ENCODE measurements at regions not wholly inside any gene's neighbourhood (a gene's known extent, or its start where the extent isn't known, plus 50 kb on each side); places are given as distances from the start of the nearest gene placed in this dataset.
A peak's percentile ranks its signal among the peaks of the same experiment; 100 is the strongest.
"Not testable (repeated sequence)": the region's sequence is repeated elsewhere in the genome, so short reads cannot be mapped to it uniquely, and the experiment has no call there.

GRCh38 chr6:21937466-21937865 lies 343.9 kb downstream of the SOX4 start:
- no peak for DNase-seq
- no peaks in the 10 kb centered on the region for H3K27me3 ChIP-seq (replicated peaks; ENCODE audit: insufficient read depth)
- H3K4me2 ChIP-seq (ENCODE audit: unreplicated experiment): no peak overlapping the region
- H3K4me3 ChIP-seq: no peak overlapping the region
- TF ChIP-seq EZH2 (IDR thresholded peaks at IDR 0.05; ENCODE audit: insufficient read depth, poor library complexity, severe bottlenecking): no peak
- TF ChIP-seq EZH2phosphoT487 (IDR thresholded peaks at IDR 0.05; ENCODE audit: insufficient read depth, low read depth): no peak
- H4K20me1 ChIP-seq (ENCODE audit: insufficient read depth): no peaks in the 10 kb centered on the region
- H3F3A ChIP-seq (ENCODE audit: insufficient read depth): peaks cover 22% of the 10 kb centered on the region
- peaks cover 20% of the 10 kb centered on the region for H3K4me1 ChIP-seq (ENCODE audit: insufficient read depth)
- in situ Hi-C loops (cut with MboI): loop anchor here (10.0 kb wide), 1 partner anchor 333 kb away; no protein-coding TSS in a partner anchor
- no peaks in the 10 kb centered on the region for H3K9me2 ChIP-seq (ENCODE audit: insufficient read depth)
- H3K36me3 ChIP-seq (ENCODE audit: low read depth): no peaks in the 10 kb centered on the region
- H2AFZ ChIP-seq: no peak overlapping the region
- H3K79me2 ChIP-seq (ENCODE audit: insufficient read depth): no peaks in the 10 kb centered on the region
- H3K9ac ChIP-seq: no peak overlapping the region
- H3K9me3 ChIP-seq (ENCODE audit: low read depth): no peaks in the 10 kb centered on the region
- H3K27ac ChIP-seq: no peak overlapping the region
- 97% methylated on average over 6 of the region's 6 CpGs for WGBS, 2 experiments (ENCODE audit: low coverage in 1 of 2, low lambda C conversion rate in 2 of 2, missing lambda C conversion rate in 2 of 2)

- H3K9ac ChIP-seq; H2AFZ ChIP-seq; DNase-seq; H3K4me2 ChIP-seq (ENCODE audit: unreplicated experiment); H3K79me2 ChIP-seq (ENCODE audit: insufficient read depth); H3K36me3 ChIP-seq (ENCODE audit: low read depth); H3K9me2 ChIP-seq (ENCODE audit: insufficient read depth); H3K27me3 ChIP-seq (replicated peaks; ENCODE audit: insufficient read depth); H3K9me3 ChIP-seq (ENCODE audit: low read depth); H3K4me3 ChIP-seq; H4K20me1 ChIP-seq (ENCODE audit: insufficient read depth); H3K27ac ChIP-seq: not testable (repeated sequence)
- peaks cover 33% of the 10 kb centered on the region for H3F3A ChIP-seq (ENCODE audit: insufficient read depth)
- in situ Hi-C loops (cut with MboI): loop anchor here (10.0 kb wide), 1 partner anchor 334 kb away; no protein-coding TSS in a partner anchor
- H3K4me1 ChIP-seq (ENCODE audit: insufficient read depth): peaks cover 31% of the 10 kb centered on the region
- WGBS, 2 experiments (ENCODE audit: low coverage in 1 of 2, low lambda C conversion rate in 2 of 2, missing lambda C conversion rate in 2 of 2): 94 to 95% methylated on average over 8 of the region's 8 CpGs
Observed at GRCh38 chr6:21939066-21939465, 345.5 kb downstream of the SOX4 start.

GRCh38 chr6:21941926-21942325 lies 348.4 kb downstream of the SOX4 start:
- no peak for DNase-seq
- in situ Hi-C loops (cut with MboI): no loop called here
- WGBS, 2 experiments (ENCODE audit: low coverage in 1 of 2, low lambda C conversion rate in 2 of 2, missing lambda C conversion rate in 2 of 2): 100% methylated on average over 1 of the region's 1 CpG
- Histone ChIP-seq H3K4me3 (no peak overlapping the region), H3K4me1 (ENCODE audit: insufficient read depth) (peaks cover 26% of the 10 kb centered on the region), H3K36me3 (ENCODE audit: low read depth) (no peaks in the 10 kb centered on the region), H3K9ac (no peak overlapping the region), H2AFZ (no peak overlapping the region), H3F3A (ENCODE audit: insufficient read depth) (peaks cover 29% of the 10 kb centered on the region; the same call in 1 of the 2 replicates), H3K79me2 (ENCODE audit: insufficient read depth) (no peaks in the 10 kb centered on the region), H3K27ac (no peak overlapping the region), H3K27me3 (replicated peaks; ENCODE audit: insufficient read depth) (no peaks in the 10 kb centered on the region), H3K9me3 (ENCODE audit: low read depth) (no peaks in the 10 kb centered on the region), H4K20me1 (ENCODE audit: insufficient read depth) (no peaks in the 10 kb centered on the region), H3K4me2 (ENCODE audit: unreplicated experiment) (no peak overlapping the region), H3K9me2 (ENCODE audit: insufficient read depth) (no peaks in the 10 kb centered on the region)
- TF ChIP-seq EZH2 (IDR thresholded peaks at IDR 0.05; ENCODE audit: insufficient read depth, poor library complexity, severe bottlenecking) (no peak), EZH2phosphoT487 (IDR thresholded peaks at IDR 0.05; ENCODE audit: insufficient read depth, low read depth) (no peak)

GRCh38 chr6:21942897-21943296 lies 349.3 kb downstream of the SOX4 start:
- Histone ChIP-seq H3K79me2 (ENCODE audit: insufficient read depth) (no peaks in the 10 kb centered on the region), H2AFZ (no peak overlapping the region), H3K9me2 (ENCODE audit: insufficient read depth) (no peaks in the 10 kb centered on the region), H3K27ac (no peak overlapping the region), H4K20me1 (ENCODE audit: insufficient read depth) (no peaks in the 10 kb centered on the region), H3K4me2 (ENCODE audit: unreplicated experiment) (peak overlapping the region; percentile 44), H3K9ac (no peak overlapping the region), H3K27me3 (replicated peaks; ENCODE audit: insufficient read depth) (no peaks in the 10 kb centered on the region), H3K9me3 (ENCODE audit: low read depth) (no peaks in the 10 kb centered on the region), H3K4me1 (ENCODE audit: insufficient read depth) (peaks cover 28% of the 10 kb centered on the region), H3K4me3 (no peak overlapping the region; the same call in 1 of the 2 replicates), H3F3A (ENCODE audit: insufficient read depth) (peaks cover 33% of the 10 kb centered on the region; the same call in 1 of the 2 replicates), H3K36me3 (ENCODE audit: low read depth) (no peaks in the 10 kb centered on the region)
- no peak for TF ChIP-seq EZH2phosphoT487 (IDR thresholded peaks at IDR 0.05; ENCODE audit: insufficient read depth, low read depth)
- no peak for TF ChIP-seq EZH2 (IDR thresholded peaks at IDR 0.05; ENCODE audit: insufficient read depth, poor library complexity, severe bottlenecking)
- WGBS, 2 experiments (ENCODE audit: low coverage in 1 of 2, low lambda C conversion rate in 2 of 2, missing lambda C conversion rate in 2 of 2): 14 to 16% methylated on average over 6 of the region's 6 CpGs
- peak; percentile 59 for DNase-seq
- in situ Hi-C loops (cut with MboI): no loop called here

GRCh38 chr6:21946298-21946783 lies 350.5 kb downstream of the PRL start:
- Histone ChIP-seq H3K4me1 (ENCODE audit: insufficient read depth) (peaks cover 28% of the 10 kb centered on the region), H3K9me2 (ENCODE audit: insufficient read depth) (no peaks in the 10 kb centered on the region), H3K9me3 (ENCODE audit: low read depth) (no peaks in the 10 kb centered on the region), H3K9ac (no peak overlapping the region), H3K4me2 (ENCODE audit: unreplicated experiment) (peak overlapping the region; percentile 10), H3F3A (ENCODE audit: insufficient read depth) (peaks cover 33% of the 10 kb centered on the region; the same call in 1 of the 2 replicates), H3K36me3 (ENCODE audit: low read depth) (no peaks in the 10 kb centered on the region), H3K4me3 (no peak overlapping the region), H2AFZ (no peak overlapping the region), H3K27me3 (replicated peaks; ENCODE audit: insufficient read depth) (no peaks in the 10 kb centered on the region), H3K27ac (peak overlapping the region; percentile 29; the same call in 1 of the 2 replicates), H4K20me1 (ENCODE audit: insufficient read depth) (no peaks in the 10 kb centered on the region), H3K79me2 (ENCODE audit: insufficient read depth) (no peaks in the 10 kb centered on the region)
- DNase-seq: peak; percentile 94
- TF ChIP-seq EZH2phosphoT487 (IDR thresholded peaks at IDR 0.05; ENCODE audit: insufficient read depth, low read depth) (peak; percentile 96), EZH2 (IDR thresholded peaks at IDR 0.05; ENCODE audit: insufficient read depth, poor library complexity, severe bottlenecking) (no peak)
- 1 to 4% methylated on average over 4 of the region's 4 CpGs for WGBS, 2 experiments (ENCODE audit: low coverage in 1 of 2, low lambda C conversion rate in 2 of 2, missing lambda C conversion rate in 2 of 2)
- in situ Hi-C loops (cut with MboI): no loop called here

GRCh38 chr6:21947227-21947626 lies 349.6 kb downstream of the PRL start:
- H3K27ac ChIP-seq; H3K4me2 ChIP-seq (ENCODE audit: unreplicated experiment); H3K27me3 ChIP-seq (replicated peaks; ENCODE audit: insufficient read depth); H3K4me3 ChIP-seq; H4K20me1 ChIP-seq (ENCODE audit: insufficient read depth); H2AFZ ChIP-seq; H3K9me2 ChIP-seq (ENCODE audit: insufficient read depth); H3K36me3 ChIP-seq (ENCODE audit: low read depth); in situ Hi-C loops (cut with MboI); H3K9me3 ChIP-seq (ENCODE audit: low read depth); H3K79me2 ChIP-seq (ENCODE audit: insufficient read depth); DNase-seq; H3K9ac ChIP-seq: not testable (repeated sequence)
- H3F3A ChIP-seq (ENCODE audit: insufficient read depth): peaks cover 26% of the 10 kb centered on the region; the same call in 1 of the 2 replicates
- H3K4me1 ChIP-seq (ENCODE audit: insufficient read depth): peaks cover 25% of the 10 kb centered on the region
- 82 to 86% methylated on average over 3 of the region's 3 CpGs for WGBS, 2 experiments (ENCODE audit: low coverage in 1 of 2, low lambda C conversion rate in 2 of 2, missing lambda C conversion rate in 2 of 2)
